ENCODE measurements at regions not wholly inside any gene's neighbourhood (a gene's known extent, or its start where the extent isn't known, plus 50 kb on each side); places are given as distances from the start of the nearest gene placed in this dataset.
"Not testable (repeated sequence)": the region's sequence is repeated elsewhere in the genome, so short reads cannot be mapped to it uniquely, and the experiment has no call there.

DNA sequence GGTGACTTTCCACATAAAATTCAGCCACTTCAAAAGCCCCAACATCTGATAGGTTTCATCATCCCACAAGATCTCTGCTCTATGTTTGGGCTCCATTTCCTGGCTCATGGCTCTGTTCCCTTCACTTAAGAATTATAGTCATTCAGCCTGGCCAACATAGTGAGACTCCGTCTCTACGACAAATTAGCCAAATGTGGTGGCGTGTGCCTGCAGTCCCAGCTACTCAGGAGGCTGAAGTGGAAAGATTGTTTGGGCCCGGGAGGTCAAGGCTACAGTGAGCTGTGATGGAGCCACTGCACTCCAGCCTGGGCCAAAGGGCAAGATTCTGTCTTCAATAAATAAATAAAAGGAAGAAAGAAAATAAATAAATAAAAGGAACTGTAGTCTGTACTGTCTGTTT, 57.9 kb upstream of the CTSV start:
- no peak for DNase-seq

DNA sequence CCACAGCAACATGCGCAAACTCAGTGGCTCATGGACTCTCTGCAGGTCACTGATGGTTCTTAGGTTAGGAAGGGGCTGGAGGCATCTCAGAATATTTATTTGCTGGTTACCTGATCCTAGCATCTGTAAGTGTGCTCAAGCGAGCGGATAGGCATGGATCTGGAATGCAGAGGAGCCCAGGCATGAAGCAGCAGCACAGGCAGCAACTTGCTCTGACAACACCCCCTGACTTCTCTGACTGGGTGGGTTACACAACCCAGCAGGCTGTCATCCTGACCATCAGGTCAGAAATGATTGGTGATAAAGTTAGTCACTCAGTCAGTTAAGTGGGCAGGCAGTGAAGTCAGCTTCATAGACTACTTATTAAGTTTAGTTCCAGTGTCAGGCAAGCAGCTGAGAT, 50.4 kb upstream of the CTSV start:
- not testable (repeated sequence) for DNase-seq
